Mesenchymal stem cell (in vitro differentiated cells and primary cell): ENCODE measurements at regions not wholly inside any gene's neighbourhood (a gene's known extent, or its start where the extent isn't known, plus 50 kb on each side); places are given as distances from the start of the nearest gene placed in this dataset.

Experiments
- DNase-seq: peaks from one replicate; pipeline ENCODE4 v3.0.0-alpha.2; 2013
- H2AFZ ChIP-seq: one replicate; pipeline ENCODE4 v1.6.1; 2013; ENCODE audit warnings: low read depth, mild to moderate bottlenecking, control low read depth, inconsistent platforms, low read length, moderate library complexity
- H2AK5ac ChIP-seq: 2 replicates; pipeline ENCODE4 v1.6.1; 2013; ENCODE audit warnings: low read length, moderate library complexity, mild to moderate bottlenecking, inconsistent platforms; ENCODE audit not compliant: severe bottlenecking
- H2BK120ac ChIP-seq: one replicate; pipeline ENCODE4 v1.6.1; 2013; ENCODE audit warnings: low read depth, mild to moderate bottlenecking, inconsistent platforms, low read length, moderate library complexity
- H2BK12ac ChIP-seq, 2 experiments: one replicate each; pipeline ENCODE4 v1.6.1; 2013; ENCODE audit warnings: inconsistent platforms in 2 of 2, low read length in 2 of 2, mild to moderate bottlenecking in 2 of 2, moderate library complexity in 2 of 2, control low read depth in 1 of 2
- H2BK15ac ChIP-seq: one replicate; pipeline ENCODE4 v1.6.1; 2013; ENCODE audit warnings: mild to moderate bottlenecking, low read depth, inconsistent platforms; ENCODE audit not compliant: poor library complexity, severe bottlenecking
- H2BK5ac ChIP-seq: 2 replicates; pipeline ENCODE4 v1.6.1; 2013; ENCODE audit warnings: low read depth, mild to moderate bottlenecking, low read length, control low read depth, inconsistent platforms; ENCODE audit not compliant: poor library complexity, severe bottlenecking
- H3K14ac ChIP-seq, 2 experiments: one replicate each; pipeline ENCODE4 v1.6.1; 2013; ENCODE audit warnings: inconsistent platforms in 2 of 2, low read length in 2 of 2, control low read depth in 1 of 2, mild to moderate bottlenecking in 1 of 2, moderate library complexity in 1 of 2
- H3K18ac ChIP-seq, 2 experiments: one replicate each; pipeline ENCODE4 v1.6.1; 2013; ENCODE audit warnings: inconsistent platforms in 2 of 2, low read length in 2 of 2, control low read depth in 1 of 2, low read depth in 1 of 2, mild to moderate bottlenecking in 1 of 2
- H3K23ac ChIP-seq, 2 experiments: one replicate each; pipeline ENCODE4 v1.6.1; 2013; ENCODE audit warnings: inconsistent platforms in 2 of 2, low read length in 2 of 2, mild to moderate bottlenecking in 2 of 2, moderate library complexity in 2 of 2, control low read depth in 1 of 2
- H3K27ac ChIP-seq: 2 replicates; pipeline ENCODE4 v1.5.1; 2013; ENCODE audit warnings: mild to moderate bottlenecking, moderate library complexity, low read length, control low read depth, inconsistent platforms; ENCODE audit not compliant: poor library complexity, severe bottlenecking
- H3K27me3 ChIP-seq, 2 experiments: 2 replicates each; pipeline versions ENCODE4 v1.6.1 to v1.7.0; 2013; ENCODE audit warnings: low read length in 2 of 2, mild to moderate bottlenecking in 2 of 2, moderate library complexity in 2 of 2, control low read depth in 1 of 2, inconsistent platforms in 1 of 2; ENCODE audit not compliant: control insufficient read depth in 1 of 2, insufficient read depth in 1 of 2
- H3K36me3 ChIP-seq, 2 experiments: 2 replicates each; pipeline versions ENCODE4 v1.6.1 to v1.7.0; 2013; ENCODE audit warnings: low read length in 2 of 2, control low read depth in 1 of 2, inconsistent platforms in 1 of 2, low read depth in 1 of 2, mild to moderate bottlenecking in 1 of 2; ENCODE audit not compliant: insufficient read depth in 2 of 2, control insufficient read depth in 1 of 2
- H3K4ac ChIP-seq, 2 experiments: one replicate each; pipeline ENCODE4 v1.6.1; 2013; ENCODE audit warnings: inconsistent platforms in 2 of 2, low read length in 2 of 2, mild to moderate bottlenecking in 2 of 2, moderate library complexity in 2 of 2, control low read depth in 1 of 2, low read depth in 1 of 2
- H3K4me1 ChIP-seq: 2 replicates; pipeline ENCODE4 v1.6.1; 2013; ENCODE audit warnings: low read depth, low read length, control low read depth; ENCODE audit not compliant: control insufficient read depth, insufficient read depth
- H3K4me2 ChIP-seq: 2 replicates; pipeline ENCODE4 v1.6.1; 2013; ENCODE audit warnings: low read length, mild to moderate bottlenecking, inconsistent platforms; ENCODE audit not compliant: poor library complexity, severe bottlenecking
- H3K4me3 ChIP-seq, 2 experiments: 2 replicates each; pipeline versions ENCODE4 v1.5.1 to v1.7.0; 2013; ENCODE audit warnings: low read length in 2 of 2, mild to moderate bottlenecking in 2 of 2, control low read depth in 1 of 2, low read depth in 1 of 2; ENCODE audit not compliant: insufficient read depth in 1 of 2
- H3K79me1 ChIP-seq: replicated peaks from 2 replicates; pipeline ENCODE4 v1.6.1; 2013; ENCODE audit warnings: mild to moderate bottlenecking, control low read depth, low read length, inconsistent platforms; ENCODE audit not compliant: poor library complexity, severe bottlenecking
- H3K9ac ChIP-seq: 2 replicates; pipeline ENCODE4 v1.7.0; 2013; ENCODE audit warnings: mild to moderate bottlenecking, low read length, moderate library complexity
- H3K9me3 ChIP-seq: 2 replicates; pipeline ENCODE4 v1.7.0; 2013; ENCODE audit warnings: mild to moderate bottlenecking, low read length; ENCODE audit not compliant: control insufficient read depth
- H4K8ac ChIP-seq: one replicate; pipeline ENCODE4 v1.6.1; 2013; ENCODE audit warnings: inconsistent platforms, mild to moderate bottlenecking, low read length, moderate library complexity
- H4K91ac ChIP-seq: one replicate; pipeline ENCODE4 v1.6.1; 2013; ENCODE audit warnings: mild to moderate bottlenecking, low read length, inconsistent platforms
- WGBS: methylation state at CpG from one replicate; pipeline ENCODE4 v1.1.7; 2013; ENCODE audit warnings: mixed read lengths; 5-methylcytosine and 5-hydroxymethylcytosine counted together

DNA sequence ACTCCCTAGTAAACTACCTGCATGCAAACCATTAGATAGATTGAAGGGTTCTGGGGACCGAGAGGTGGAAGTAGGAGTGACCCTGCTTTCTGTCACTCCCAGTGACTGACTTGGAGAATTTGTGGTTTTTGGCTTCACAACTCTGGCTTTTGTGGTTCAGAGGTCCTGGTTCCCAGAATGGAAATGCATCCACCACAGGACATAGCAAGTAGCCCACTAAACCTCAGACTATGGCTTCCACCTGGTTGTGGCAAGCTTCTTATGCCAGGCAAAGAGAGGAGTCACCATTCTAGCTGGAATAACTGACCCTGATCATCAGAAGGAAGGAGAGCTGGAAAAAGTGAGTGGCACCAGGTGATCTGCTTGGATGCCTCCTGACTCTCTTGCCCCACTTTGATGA is 162.4 kb upstream of the TMEM260 start:
- H2AFZ ChIP-seq = no peak overlapping the region
- H3K4me3 ChIP-seq = no peak overlapping the region
- no peak overlapping the region for H3K9ac ChIP-seq
- H4K91ac ChIP-seq = no peak overlapping the region
- WGBS = 71% methylated on average over 1 of the region's 1 CpG
- no peak overlapping the region for H3K23ac ChIP-seq
- no peaks in the 10 kb centered on the region for H3K4me1 ChIP-seq
- H3K9me3 ChIP-seq = peaks cover 8% of the 10 kb centered on the region
- no peak overlapping the region for H2AK5ac ChIP-seq
- H3K18ac ChIP-seq = no peak overlapping the region
- no peak overlapping the region for H3K27ac ChIP-seq
- no peak overlapping the region for H2BK12ac ChIP-seq
- no peak overlapping the region for H4K8ac ChIP-seq
- H3K36me3 ChIP-seq = no peaks in the 10 kb centered on the region
- H3K14ac ChIP-seq = no peak overlapping the region
- no peak overlapping the region for H3K4ac ChIP-seq
- no peaks in the 10 kb centered on the region for H3K79me1 ChIP-seq
- no peak overlapping the region for H3K4me2 ChIP-seq
- no peak overlapping the region for H2BK15ac ChIP-seq
- DNase-seq = no peak
- H2BK5ac ChIP-seq = no peak overlapping the region
- H2BK120ac ChIP-seq = no peak overlapping the region
- H3K27me3 ChIP-seq = peaks cover 10 to 11% of the 10 kb centered on the region in 2 experiments

DNA sequence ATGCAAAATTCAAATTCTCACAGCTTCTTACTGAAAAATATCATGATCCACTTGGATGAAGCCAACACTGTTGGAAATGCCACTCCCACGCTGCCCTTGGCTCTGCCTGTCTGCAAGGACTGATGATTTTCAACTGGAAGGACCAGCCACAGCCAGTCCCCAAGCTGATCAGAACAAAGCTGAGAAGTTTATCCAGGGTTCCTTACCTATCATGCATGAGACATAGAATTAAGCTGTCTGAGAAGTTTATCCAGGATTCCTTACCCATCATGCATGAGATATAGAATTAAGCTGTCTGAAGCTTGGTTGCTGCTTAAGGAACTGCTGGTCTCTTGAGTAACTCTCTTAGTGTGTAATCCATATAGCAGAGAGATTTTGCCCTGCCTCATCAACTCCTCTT is 159.8 kb upstream of the TMEM260 start:
- Histone ChIP-seq H4K91ac (no peak overlapping the region), H3K9ac (no peak overlapping the region), H3K18ac (no peak overlapping the region), H3K27me3 (peaks cover 10 to 11% of the 10 kb centered on the region in 2 experiments), H2BK120ac (no peak overlapping the region), H3K4me3 (no peak overlapping the region), H3K4me2 (no peak overlapping the region), H2AK5ac (no peak overlapping the region), H3K14ac (no peak overlapping the region), H3K27ac (no peak overlapping the region), H2BK5ac (no peak overlapping the region), H2AFZ (no peak overlapping the region), H3K23ac (no peak overlapping the region), H2BK15ac (no peak overlapping the region), H3K36me3 (no peaks in the 10 kb centered on the region), H4K8ac (no peak overlapping the region), H3K4me1 (no peaks in the 10 kb centered on the region), H3K9me3 (peaks cover 4% of the 10 kb centered on the region), H3K4ac (no peak overlapping the region), H3K79me1 (no peaks in the 10 kb centered on the region), H2BK12ac (no peak overlapping the region)
- no peak for DNase-seq
- 75% methylated on average over 1 of the region's 1 CpG for WGBS

- Histone ChIP-seq H3K4me2 (no peak overlapping the region), H3K4me1 (no peaks in the 10 kb centered on the region), H4K8ac (no peak overlapping the region), H2AFZ (no peak overlapping the region), H3K14ac (no peak overlapping the region), H3K9ac (no peak overlapping the region), H3K4me3 (no peak overlapping the region), H2BK15ac (no peak overlapping the region), H2AK5ac (no peak overlapping the region), H3K27ac (no peak overlapping the region), H4K91ac (no peak overlapping the region), H3K18ac (no peak overlapping the region), H2BK12ac (no peak overlapping the region), H3K79me1 (no peaks in the 10 kb centered on the region), H3K4ac (no peak overlapping the region), H2BK120ac (no peak overlapping the region), H3K27me3 (peaks cover 9 to 13% of the 10 kb centered on the region in 2 experiments), H3K36me3 (no peaks in the 10 kb centered on the region), H2BK5ac (no peak overlapping the region), H3K9me3 (peaks cover 4% of the 10 kb centered on the region), H3K23ac (no peak overlapping the region)
- DNase-seq = no peak
- WGBS = 100% methylated on average over 1 of the region's 2 CpGs
These were observed 157.4 kb upstream of the TMEM260 start for GRCh38 chr14:56422221-56422620.

- Histone ChIP-seq H3K79me1 (no peaks in the 10 kb centered on the region), H2BK5ac (no peak overlapping the region), H3K4me3 (no peak overlapping the region), H3K4ac (peak overlapping the region in 1 of 2 experiments; percentile 52), H3K27me3 (peaks cover 8 to 13% of the 10 kb centered on the region in 2 experiments), H3K14ac (peak overlapping the region in 1 of 2 experiments; percentile 77), H3K18ac (peak overlapping the region; percentile 10 to 77), H4K91ac (no peak overlapping the region), H2AK5ac (no peak overlapping the region), H3K4me1 (no peaks in the 10 kb centered on the region), H4K8ac (no peak overlapping the region), H3K9me3 (peaks cover 4% of the 10 kb centered on the region), H3K9ac (peak overlapping the region; percentile 23), H2BK12ac (peak overlapping the region in 1 of 2 experiments; percentile 90), H2BK120ac (no peak overlapping the region), H3K36me3 (no peaks in the 10 kb centered on the region), H3K23ac (no peak overlapping the region), H2AFZ (no peak overlapping the region), H3K27ac (no peak overlapping the region), H2BK15ac (peak overlapping the region; percentile 44), H3K4me2 (no peak overlapping the region)
- 33% methylated on average over 1 of the region's 1 CpG for WGBS
- peak; percentile 75 for DNase-seq
These were observed 156.8 kb upstream of the TMEM260 start for GRCh38 chr14:56422703-56423213.
